G401.6 (cell line): ENCODE measurements at regions not wholly inside any gene's neighbourhood (a gene's known extent, or its start where the extent isn't known, plus 50 kb on each side); places are given as distances from the start of the nearest gene placed in this dataset.
"Not testable (repeated sequence)": the region's sequence is repeated elsewhere in the genome, so short reads cannot be mapped to it uniquely, and the experiment has no call there.

ENCODE experiments used
- FAIRE-seq: peaks from 2 replicates; lab custom pipeline; 2012; peaks lifted over from hg19 to GRCh38; lab: Jason Lieb, UNC

DNA sequence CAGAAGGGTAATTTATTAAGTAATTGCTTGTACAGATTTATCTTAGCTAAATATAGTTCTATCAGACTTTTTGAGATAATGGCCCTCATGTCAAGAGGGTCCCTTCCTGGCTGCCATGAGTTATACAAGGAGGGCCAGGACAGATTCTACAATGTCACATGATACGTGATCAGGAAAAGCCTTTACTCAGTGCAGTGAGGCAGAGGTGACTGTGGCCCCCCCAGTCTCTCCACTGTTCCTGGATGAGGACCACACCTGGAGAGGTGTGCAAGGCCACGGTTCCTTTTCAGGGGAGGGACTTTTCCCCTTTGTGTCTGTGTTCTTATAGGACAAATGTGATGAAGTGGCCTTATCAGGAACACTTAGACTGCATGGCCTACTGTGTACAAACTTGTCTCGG lies 54.3 kb upstream of the LRCH1 start:
- FAIRE-seq = no peak

DNA sequence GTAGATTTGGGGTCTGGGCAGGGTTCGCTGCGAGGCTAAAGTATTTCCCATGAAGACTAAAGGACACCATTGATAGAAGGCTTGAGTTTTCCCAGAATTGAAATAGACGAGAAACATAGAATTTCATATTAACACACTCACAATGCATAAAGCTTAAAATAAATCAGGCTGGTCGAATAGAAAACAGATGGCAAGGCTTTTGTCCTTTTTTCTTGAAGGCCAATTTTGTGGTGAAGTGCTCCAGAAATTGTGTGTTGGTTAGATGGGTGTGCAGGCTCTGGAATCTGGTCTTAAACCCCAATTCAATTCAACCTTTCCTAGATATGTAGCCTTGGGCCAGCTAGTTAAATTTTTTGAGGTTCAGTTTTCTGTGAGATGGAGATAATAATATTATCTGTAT lies 56.9 kb upstream of the LRCH1 start:
- FAIRE-seq = no peak

DNA sequence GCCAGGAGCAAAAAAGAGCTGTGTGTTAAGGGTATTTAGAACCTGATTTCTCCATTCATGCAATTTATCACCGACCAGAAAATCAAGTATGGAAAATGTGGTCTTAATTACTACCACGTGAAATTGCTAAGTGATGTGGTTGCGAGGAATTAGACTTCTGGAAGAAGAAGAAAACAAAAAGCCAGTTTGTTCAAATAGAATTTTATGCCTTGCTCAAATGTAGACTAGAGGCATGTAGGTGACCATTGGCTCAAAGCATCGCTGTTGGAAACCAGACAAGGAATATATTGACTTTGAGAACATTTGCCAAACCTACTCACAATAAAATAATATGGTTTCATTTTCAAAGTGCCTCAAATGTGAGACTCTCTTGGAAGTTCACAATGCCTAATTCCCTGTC lies 57.3 kb upstream of the LRCH1 start:
- no peak for FAIRE-seq

DNA sequence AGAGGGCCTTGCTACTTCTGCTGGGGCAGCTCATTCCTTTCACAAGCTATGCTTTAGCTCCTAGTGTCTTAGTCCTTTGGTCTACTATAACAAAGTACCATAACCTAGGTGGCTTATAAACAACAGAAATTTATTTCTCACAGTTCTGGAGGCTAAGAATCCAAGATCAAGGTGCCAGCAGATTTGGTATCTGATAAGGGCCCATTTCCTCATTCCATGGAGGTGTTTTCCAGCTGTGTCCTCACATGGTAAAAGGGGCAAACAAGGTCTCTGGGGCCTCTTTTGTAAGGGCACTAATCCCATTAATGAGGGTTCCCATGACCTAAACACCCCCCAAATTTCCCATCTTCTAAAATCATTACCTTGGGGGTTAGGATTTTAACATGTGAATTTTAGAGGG lies 57.9 kb upstream of the LRCH1 start:
- FAIRE-seq = no peak

DNA sequence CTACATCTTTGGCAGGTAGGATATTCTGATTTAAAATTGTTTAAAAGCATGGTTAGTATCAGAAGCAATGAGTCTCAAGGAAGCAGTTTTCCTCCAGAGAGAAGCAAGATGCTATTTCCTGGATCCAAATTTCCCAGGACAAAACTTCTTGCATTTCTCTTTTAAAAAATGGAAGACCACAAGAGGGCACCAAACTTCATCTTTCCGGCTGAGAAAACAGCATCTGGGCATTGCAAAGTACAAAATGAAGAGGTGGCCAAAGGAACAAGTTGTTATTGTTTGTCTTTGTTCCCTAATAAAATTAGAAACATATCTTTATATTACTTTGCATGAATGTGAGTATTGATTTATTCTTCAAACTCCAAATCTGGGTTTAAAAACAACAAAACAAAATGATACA lies 60.0 kb upstream of the LRCH1 start:
- peak; percentile 82 for FAIRE-seq

DNA sequence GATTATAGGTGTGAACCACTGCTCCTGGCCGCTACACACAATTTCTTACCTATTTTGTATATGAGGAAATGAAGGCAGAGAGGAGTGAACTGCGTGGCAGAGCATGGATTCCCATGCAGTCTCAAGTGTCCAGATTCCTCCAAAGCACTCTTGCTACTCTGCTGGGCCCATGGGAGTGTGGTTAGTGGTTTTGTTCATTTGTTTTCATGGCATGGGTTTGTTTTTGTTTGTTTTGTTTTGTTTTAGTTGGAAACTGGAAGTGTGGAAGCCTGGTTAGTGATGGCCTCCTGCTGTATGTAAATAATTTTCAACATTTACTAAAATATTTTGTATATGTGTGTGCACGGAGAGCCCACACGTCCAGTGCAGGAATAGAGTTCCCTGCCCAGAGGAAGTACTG lies 61.3 kb upstream of the LRCH1 start:
- no peak for FAIRE-seq

DNA sequence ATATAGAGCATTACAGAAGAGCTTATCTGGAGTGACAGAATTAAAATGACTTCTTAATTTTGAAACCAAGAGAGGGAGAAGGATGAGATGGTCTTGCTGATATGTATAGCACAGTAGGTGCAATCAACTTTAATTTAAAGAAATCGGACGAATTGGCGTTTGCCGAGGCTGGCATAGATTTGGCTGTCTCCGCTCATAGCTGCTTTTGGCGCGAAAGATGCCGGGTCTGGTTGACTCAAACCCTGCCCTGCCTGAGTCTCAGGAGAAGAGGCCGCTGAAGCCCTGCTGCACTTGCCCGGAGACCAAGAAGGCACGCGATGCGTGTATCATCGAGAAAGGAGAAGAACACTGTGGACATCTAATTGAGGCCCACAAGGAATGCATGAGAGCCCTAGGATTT lies 62.3 kb upstream of the LRCH1 start:
- FAIRE-seq = not testable (repeated sequence)

DNA sequence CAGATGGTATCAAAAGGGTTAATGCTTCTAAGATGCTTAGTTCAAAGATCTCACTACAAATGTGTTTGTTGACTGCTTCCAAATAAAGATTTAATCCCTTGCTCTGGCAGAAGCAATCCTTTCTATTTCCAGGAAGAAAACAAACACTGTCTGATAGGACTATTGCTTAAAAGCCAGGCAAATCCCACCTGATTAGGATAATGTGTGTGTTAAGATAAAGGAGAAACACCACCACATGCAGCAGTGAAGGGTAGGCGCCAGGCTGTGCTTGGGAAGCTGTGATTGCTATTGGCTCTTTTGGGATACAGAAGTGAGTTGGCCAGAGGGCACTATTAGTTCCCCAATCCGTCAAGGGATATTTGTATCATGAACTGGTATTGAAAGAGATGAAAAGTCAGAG lies 62.8 kb upstream of the LRCH1 start:
- no peak for FAIRE-seq

DNA sequence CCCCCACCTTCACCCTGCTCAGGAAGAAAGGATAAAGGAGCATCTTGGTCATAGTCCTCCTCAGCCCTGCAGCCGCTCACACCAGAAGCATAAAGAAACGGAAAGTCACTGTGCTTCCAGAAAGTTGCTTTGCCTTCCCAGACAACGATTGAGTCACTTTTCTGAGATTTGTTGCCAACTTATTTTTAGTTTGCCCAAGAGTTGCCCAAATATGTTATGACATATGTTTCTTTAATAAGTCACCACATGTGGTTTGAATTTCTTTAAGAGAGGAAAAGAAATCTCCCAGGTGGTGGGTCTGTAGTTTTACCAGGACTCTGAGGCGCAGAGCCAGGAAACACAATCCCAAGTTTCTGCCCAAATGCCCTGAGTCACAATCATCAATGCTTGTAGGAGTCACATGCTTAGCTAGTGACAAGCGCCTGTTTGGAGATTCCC lies 63.4 kb upstream of the LRCH1 start:
- no peak for FAIRE-seq

DNA sequence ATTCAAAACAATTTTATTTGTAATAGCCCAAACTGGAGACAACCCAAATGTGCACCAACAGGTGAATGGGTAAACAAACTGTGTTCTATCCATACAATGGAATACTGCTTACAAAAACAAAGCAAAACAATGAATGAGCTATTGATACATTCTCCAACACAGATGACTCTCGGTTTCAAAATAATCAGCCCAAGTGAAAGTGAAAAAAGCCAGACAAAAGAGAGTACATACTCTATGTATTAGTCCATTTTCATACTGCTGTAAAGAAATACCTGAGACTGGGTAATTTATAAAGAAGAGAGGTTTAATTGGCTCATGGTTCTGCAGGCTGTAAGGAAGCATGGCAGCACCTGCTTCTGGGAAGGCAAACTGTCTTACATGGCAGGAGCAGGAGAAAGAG lies 65.2 kb upstream of the LRCH1 start:
- no peak for FAIRE-seq

DNA sequence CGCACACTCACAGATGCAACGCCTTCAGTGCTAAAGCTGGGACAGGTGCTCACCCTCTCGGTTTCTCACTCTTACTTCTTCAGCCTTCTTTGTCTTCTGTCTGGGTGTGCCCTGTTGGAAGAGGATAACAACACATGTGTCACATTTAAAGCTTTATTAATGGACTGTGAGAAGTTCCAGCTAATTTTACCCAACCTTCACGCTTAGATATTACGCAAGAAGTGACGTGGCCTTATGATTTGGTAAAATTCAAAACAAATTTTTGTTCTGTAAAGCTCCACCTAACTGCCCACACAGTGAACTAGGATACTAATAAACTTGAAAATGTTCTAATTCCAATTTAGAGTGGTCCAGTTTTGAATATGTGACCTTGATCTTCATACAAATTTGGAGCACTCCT lies 66.7 kb upstream of the LRCH1 start:
- no peak for FAIRE-seq

DNA sequence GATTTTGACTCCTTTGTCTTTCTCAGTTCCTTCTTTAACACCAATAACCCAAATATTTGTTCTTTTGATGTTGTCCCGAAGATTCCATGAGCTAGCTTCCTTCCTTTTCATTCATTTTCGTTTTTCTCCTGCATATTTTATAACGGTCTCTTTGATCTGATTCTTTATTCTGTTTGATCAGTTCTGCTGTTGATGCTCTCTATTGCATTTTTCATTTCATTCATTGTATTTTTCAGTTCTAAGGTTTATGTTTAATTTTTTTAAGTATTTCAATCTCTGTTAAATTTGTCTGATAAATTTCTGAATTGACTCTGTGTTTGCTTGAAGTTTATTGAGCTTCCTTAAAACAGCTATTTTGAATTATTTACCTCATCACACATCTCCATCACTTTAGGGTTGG lies 68.4 kb upstream of the LRCH1 start:
- no peak for FAIRE-seq

DNA sequence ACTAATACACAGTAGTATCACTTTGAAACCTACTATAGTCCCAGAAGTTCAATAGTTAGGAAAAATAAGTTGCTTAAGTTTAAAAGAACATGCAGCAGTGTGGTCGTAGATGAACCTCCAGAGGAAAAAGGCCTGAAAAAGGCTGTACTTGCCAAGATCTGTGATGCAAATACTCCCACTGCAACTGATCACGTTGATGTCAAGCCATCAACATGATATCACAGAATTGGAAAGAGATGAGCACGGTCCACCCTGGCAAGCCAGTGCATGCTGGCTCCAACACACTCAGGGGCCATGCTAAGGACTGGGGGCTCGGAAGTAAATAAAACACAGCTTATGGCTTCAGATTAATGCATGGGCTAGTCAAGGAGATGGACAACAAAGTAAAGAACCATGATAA lies 71.8 kb upstream of the LRCH1 start:
- no peak for FAIRE-seq

DNA sequence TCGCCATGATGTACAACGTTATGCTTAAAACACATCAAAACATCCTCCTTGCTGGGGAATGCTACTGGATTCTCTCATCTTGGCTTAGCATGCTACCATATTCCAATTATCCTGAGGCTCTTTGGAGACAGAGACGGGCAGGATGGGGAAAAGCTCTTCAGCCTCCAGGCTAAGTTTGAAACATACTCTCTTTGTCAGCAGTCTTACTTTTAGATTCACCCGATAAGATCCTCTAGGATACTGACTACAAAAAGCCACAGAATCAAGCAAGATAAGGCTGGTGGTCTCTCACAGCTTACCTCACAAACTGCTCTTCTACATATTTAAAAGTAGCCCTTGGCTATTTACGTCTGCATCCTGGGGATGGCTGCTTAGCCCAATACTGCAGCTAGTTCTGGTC lies 72.8 kb upstream of the LRCH1 start:
- FAIRE-seq = no peak

DNA sequence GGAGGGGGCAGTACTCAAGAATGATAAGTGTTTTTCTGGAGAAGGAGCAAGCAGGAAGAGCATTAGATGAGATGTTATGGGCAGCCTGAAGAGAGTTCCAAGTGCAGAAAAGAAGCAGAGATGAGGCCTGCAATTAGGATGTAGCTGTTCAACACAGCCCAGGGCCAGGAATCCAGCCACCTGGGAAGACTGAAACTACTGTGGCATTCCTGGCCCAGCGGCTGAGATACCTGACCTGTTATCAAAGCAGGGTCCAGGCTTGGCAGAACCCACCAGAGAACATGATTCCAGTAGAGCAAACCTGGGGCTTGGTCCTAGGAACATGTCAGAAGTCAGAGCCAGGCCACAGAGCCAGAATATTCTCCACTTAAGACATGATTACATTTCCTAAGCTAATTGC lies 73.3 kb upstream of the LRCH1 start:
- no peak for FAIRE-seq

DNA sequence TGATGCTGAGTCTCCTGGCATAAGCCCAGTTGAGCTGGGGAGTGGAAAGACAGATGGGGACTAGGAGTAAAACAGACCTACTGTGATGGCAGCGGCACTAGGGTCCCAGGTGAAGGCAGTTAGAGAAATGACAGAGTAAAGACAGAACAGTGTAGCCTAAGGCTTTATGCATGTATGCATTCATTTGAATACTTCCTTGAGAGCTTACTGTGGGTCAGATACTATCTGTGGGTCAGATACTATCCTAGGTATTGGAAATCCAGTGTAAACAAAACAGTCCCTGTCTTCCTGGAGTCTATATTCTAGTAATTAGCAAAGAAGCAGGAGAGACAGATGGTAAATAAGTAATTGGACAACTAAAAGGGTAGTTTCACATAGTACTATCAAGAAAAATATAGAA lies 73.7 kb upstream of the LRCH1 start:
- no peak for FAIRE-seq

DNA sequence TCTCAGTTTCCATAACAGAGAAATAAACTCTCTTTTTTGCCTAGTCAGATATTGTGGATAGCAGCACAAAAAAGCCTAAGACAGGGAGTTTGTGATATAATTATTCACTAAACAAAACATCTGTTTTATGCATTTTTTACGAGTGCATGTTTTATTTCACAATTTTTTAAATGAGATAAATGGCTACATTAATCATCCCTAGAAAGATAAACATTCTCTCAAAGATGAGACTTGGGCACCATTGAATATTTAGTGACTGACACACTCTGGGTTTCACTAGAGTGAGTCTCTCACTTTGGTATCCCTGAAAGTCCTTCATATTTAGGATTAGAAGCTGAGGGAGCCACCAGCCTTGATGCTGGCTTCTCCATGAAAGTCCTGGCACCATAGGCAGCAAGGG lies 74.3 kb upstream of the LRCH1 start:
- FAIRE-seq = no peak

DNA sequence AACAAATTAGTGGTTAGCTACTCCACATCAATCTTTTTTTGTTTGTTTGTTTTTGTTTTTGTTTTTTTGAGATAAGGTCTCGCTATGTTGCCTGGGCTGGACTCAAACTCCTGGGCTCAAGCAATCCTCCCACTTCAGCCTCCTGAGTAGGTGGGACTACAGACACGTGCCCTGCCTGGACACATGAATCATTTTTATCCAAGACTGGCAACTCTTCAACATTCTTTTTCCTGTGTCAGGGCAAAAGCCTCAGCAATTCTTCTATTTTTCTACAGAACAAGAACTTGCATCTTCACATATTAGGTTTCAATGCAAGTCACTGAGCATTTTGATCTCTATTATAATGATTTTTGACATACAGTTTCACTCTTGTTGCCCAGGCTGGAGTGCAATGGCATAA lies 76.8 kb upstream of the LRCH1 start:
- FAIRE-seq = no peak

DNA sequence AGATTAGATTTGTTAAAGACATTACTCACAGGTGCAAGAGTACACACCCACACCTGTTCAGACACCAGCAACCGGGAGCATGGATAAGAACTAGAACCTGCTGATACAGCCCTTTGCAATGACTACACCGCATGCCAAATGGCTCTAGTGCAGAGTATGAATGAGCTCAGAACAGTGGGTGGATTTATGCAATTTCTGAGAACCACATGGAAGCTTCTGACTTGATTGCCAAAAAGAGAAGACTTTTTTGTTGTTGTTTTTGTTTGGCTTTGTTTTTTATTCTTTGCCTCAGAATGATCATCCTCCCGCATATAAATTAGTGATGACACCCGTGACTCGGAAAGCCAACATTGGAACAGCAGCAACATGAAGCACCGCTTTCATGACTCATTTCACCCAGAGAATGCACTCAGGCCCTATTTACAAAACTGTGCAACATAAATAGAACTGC lies 77.4 kb upstream of the LRCH1 start:
- FAIRE-seq = no peak

DNA sequence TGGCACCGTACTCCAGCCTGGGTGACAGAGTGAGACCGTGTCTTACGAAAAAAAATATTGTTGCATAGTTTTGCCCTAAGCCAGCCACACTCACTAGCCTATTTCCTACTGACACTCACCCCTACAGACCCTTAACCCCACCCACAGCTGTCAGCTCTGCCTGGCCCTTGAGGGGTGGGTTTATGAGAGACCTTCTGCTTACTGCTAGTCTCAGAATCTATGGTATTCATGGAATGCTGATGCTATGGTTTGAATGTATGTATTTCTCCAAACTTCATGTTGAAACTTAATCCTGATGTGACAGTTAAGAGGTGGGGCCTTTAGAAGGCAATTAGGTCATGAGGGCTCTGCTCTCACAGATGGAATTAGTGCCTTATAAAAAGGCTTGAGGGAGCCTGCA lies 79.2 kb upstream of the LRCH1 start:
- no peak for FAIRE-seq

DNA sequence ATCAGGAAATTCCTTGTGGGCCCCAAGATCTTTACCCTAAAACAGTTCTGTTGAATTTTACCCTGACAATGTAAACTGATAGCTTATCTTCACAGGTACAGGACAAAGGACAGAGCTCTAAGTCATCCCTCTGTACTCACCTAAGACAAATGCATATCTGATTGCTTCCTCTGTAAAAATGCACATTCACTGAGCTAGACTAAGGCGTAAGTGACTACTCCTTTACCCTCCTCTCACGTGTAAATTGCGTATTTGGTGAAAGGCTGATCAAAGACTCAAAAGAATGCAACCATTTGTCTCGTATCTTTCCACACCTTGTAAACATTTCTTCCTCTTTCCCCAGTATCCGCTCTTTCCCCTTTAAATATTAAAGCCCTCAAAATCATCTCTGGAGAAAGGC lies 80.6 kb upstream of the LRCH1 start:
- no peak for FAIRE-seq

DNA sequence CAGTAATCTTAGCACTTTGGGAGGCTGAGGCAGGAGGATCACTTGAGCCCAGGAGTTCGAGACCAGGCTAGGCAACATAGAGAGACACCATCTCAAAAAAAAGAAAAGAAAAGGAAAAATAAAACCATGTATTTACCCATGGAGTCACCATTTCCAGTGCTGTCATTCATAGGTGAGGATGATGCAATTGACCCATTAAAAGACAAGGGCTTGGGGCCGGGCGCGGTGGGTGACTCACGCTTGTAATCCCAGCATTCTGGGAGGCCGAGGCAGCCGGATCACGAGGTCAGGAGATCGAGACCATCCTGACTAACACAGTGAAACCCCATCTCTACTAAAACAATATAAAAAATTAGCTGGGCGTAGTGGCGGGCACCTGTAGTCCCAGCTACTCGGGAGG lies 82.6 kb upstream of the RUBCNL start:
- FAIRE-seq = not testable (repeated sequence)

DNA sequence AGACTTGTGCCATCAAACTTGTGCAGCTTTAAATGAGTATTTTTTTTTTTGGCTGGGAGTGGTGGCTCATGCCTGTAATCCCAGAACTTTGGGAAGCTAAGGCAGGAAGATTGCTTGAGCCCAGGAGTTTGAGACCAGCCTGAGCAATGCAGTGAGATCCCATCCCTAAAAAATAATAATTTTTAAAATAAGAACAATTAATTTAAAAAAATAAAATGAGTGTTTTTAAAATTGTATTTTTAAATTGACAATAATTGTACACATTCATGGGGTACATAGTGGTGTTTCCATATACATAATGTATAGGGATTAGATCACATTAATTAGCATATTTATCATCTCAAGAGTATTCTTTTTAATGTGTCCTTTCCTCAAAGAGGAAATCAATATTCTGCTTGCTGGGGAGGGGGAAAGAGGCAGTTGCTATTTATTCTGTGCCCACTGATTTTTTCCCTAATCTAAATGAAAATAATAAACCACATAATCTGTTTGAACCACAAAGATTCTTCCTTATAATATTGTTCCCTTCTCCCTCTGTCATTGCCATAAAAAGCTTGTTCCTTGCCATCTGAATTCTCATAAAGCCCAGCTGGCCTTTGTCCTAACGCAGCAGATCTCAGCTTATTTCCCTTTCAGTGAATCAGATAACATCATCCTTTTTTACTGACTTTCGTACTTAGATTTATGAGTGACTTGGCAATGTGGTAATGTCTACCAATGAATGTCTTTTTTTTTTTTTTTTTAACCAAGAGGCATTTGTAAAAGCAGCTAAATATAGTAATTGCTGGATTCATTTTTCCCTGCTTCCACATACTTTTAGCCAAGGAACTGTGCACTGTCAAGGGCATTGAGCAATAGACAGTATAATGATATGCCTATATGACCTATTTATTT lies 81.8 kb upstream of the RUBCNL start:
- no peak for FAIRE-seq

DNA sequence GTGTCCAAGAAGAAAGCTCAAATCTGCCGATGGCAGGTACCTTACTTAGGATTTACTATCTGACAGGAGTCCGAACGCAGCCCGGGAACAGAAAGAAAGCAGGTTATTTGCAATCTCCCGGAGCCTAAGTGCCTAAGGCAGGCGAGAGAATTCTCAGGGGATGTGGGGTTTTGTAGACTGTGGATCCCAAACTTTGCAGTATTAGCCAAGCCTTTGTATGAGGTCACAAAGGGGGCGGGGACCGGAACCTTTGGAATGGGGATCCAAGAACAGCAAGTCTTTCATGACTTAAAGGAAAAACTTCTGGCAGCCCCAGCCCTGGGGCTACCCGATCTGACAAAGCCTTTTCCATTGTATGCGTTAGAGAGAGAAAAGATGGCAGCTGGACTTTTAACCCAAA lies 80.6 kb upstream of the RUBCNL start:
- FAIRE-seq = not testable (repeated sequence)

DNA sequence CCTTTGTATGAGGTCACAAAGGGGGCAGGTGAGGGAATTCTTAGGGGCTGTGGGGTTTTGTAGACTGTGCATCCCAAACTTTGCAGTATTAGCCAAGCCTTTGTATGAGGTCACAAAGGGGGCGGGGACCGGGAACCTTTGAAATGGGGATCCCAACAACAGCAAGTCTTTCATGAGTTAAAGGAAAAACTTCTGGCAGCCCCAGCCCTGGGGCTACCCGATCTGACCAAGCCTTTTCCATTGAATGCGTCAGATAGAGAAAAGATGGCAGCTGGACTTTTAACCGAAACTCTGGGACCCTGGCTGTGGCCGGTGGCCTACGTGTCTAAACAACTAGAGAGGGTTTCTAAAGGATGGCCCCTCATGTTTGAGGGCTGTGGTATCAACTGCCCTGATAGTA lies 79.0 kb upstream of the RUBCNL start:
- FAIRE-seq = not testable (repeated sequence)
